ENCODE measurements at regions not wholly inside any gene's neighbourhood (a gene's known extent, or its start where the extent isn't known, plus 50 kb on each side); places are given as distances from the start of the nearest gene placed in this dataset.
"Not testable (repeated sequence)": the region's sequence is repeated elsewhere in the genome, so short reads cannot be mapped to it uniquely, and the experiment has no call there.

GRCh38 chr6:11327961-11328360 lies 95.5 kb upstream of the NEDD9 start:
- no peak for DNase-seq (ENCODE audit: low read depth in 2 of 2)

DNA sequence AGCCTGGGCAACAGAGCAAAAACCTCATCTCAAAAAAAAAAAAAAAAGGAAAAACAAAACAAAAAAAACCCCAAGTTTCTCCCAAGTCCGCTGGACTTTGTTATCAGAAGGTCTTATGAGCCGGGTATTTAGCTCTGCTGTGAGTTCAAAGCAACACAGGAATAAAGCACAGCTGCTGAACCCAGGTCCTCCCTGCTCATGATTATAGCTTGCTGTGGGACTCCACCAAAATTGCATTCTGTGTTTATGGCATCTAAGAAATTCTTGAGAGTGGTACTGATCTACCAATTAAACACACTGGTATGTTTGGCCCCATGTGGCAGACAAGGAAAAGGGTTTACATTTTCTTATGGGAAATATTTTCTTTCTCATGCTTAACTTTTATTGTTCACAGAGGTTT lies 93.6 kb upstream of the NEDD9 start:
- DNase-seq (ENCODE audit: low read depth in 2 of 2) = no peak

DNA sequence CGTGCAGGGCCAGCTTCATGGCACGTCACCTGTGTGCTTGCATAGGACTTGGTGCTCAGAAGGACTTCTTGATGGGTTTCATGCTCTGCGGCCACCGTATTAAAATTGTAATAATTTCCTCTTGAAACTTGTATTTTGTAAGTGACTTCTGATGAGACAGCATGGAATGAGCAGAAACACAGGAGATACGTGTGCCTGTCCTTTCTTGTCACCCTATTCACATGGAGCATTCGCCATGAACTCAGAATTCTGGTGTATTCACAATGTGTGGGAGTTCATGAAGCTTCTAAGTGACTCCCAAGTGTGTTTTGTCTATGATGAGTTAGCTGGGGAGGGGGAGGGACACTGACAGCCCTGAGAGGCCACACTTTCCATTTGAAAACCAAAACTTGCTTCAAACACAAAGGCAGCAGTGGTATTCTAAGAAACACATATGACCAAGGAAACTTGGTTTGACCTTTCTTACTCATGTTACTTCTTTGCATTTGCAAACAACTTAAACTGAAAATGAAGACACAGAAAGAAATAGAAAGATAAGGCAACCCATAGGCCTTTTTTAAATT lies 92.1 kb upstream of the NEDD9 start:
- DNase-seq (ENCODE audit: low read depth in 2 of 2) = peak; percentile 23 to 54

DNA sequence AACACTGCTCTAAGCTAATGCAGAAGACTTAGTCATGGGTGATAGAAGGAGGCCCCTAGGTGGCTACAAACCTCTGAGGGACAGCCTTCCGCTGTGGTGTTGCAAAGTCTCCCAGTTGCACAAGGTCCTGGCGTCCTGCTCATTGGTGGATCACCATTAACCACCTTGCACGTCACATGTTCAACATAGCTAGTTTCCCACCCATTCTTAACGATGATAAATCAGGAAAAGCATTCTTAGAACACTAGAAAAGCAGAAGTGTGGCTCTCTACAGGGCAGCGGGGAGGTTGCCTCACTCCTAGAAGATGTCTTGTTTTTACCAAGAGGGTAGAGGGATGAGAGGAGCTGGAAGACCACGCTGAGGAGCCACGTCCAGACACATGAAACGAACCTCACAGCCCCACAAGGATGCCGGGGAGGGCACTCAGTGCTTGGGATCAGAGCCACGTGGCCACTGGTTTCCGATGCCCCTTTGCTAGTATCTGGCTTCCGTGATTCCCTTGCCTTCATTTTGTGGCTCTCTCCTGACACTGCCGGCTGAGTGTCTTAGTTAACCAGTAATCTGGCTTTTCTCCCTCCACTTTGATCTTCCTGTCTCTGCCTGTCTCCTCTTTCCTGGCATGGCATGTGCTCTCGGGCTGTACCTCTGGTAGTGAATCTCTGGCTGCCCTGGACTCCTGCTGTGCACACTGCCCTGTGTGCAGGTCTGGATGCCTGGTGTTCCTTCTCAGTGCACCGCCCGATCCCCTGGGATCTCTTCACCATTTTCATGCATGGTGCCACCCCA lies 91.4 kb upstream of the NEDD9 start:
- DNase-seq (ENCODE audit: low read depth in 2 of 2) = no peak

GRCh38 chr6:11322252-11322885 lies 89.9 kb upstream of the NEDD9 start:
- no peak for DNase-seq (ENCODE audit: low read depth in 2 of 2)

DNA sequence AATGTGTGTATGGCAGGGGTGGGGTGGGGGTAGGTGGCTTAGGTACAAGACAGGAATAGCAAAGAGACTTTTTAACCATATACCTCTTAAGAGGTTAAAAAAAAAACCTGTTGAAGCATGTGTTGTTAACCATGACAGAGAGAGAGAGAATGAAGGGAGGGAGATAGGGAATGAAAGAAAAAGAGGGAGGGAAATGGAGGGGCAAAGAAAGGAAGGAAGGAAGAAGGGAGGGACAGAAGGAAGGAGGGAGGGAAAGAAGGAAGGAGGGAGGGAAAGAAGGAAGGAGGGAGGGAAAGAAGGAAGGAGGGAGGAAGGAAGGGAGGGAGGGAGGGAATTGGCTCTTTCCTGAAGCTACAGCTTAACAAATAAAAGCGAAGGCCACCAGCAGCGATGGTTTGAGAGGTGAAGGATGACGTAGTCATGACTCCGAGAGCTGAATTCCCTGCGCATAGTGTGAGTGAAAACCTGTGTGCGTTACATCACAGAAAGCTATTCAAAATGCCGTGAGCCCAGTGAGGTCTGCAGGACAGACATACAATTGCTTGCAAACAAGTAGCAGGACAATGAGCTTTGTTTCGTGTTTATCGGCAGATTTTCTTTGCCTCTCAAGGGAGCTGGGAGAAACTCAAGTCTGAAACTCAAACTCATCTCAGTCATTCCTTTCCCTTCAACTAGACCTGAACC lies 88.6 kb upstream of the NEDD9 start:
- DNase-seq (ENCODE audit: low read depth in 2 of 2) = no peak

GRCh38 chr6:11318835-11319813 lies 86.7 kb upstream of the NEDD9 start:
- DNase-seq (ENCODE audit: low read depth in 2 of 2) = no peak

- peak; percentile 46 to 52 for DNase-seq (ENCODE audit: low read depth in 2 of 2)
Observed at GRCh38 chr6:11317885-11318771, 85.7 kb upstream of the NEDD9 start.

DNA sequence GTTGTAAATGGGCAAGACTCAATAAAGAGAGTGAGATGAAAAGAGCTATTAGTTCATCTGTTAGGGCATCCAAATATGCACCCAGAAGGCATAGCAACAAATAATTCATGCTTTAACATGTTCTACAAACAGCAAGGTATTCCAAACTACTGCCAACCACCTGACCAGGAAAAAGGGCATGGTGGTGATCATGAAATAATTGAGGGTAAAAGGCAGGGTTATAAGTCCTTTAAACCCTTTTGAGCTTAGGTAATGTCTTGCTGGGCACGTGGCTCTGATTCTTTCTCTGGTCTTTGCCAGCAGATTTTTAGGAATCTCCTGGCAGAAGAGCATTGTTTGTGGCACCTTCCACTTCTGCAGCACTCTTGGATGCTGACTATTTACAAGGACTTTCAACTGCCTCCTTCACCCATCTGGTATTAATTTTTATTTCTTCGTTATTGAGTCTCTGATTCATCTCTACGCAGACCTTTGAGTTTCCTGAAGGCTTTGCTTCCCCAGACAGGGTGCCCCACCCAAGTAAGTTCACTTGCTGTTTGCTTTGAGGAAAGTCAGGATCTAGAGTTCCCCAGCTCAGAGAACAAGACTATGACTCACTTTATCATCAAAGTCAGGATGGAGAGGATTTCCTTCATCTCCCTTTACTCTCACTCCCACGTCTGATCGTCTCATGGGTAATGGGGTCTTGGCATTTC lies 83.4 kb upstream of the NEDD9 start:
- no peak for DNase-seq (ENCODE audit: low read depth in 2 of 2)

- no peak for DNase-seq (ENCODE audit: low read depth in 2 of 2)
Observed at GRCh38 chr6:11313207-11313606, 80.7 kb upstream of the NEDD9 start.

- DNase-seq (ENCODE audit: low read depth in 2 of 2) = no peak
Observed at GRCh38 chr6:11311970-11312369, 79.5 kb upstream of the NEDD9 start.

DNA sequence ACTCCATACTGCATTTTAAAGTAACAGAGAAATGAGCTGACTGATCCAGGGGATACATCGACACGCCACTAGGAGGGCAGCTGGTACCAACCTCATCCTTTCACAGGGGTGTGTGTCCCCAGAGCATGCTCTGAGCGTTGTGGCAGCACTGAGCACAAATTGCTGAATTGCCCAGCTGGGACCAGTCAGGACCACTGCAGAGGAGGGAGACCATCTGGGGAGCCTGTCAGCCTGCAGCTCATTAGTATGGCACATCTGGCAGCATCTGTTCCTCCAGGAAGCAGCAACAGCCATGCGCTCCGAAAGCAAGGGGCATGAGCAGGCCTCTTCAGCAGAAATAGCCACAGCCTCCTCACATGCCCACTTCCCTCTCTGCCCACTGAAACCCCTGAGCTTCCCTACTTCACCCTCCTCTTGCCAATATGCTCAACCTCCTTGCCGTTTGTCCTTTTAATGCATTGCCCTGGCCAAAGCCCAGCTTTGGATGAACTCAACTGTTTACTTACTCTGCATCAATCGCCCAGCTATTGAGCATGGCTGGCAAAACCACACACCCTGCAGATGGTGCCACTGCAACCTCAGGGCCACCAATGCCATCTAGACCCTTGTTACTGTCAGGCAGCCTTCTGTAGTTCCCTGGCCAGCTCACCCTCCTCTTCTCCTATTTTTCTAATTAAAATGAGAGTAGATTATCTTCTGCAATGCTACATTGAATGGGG lies 77.6 kb upstream of the NEDD9 start:
- DNase-seq (ENCODE audit: low read depth in 2 of 2) = no peak

DNA sequence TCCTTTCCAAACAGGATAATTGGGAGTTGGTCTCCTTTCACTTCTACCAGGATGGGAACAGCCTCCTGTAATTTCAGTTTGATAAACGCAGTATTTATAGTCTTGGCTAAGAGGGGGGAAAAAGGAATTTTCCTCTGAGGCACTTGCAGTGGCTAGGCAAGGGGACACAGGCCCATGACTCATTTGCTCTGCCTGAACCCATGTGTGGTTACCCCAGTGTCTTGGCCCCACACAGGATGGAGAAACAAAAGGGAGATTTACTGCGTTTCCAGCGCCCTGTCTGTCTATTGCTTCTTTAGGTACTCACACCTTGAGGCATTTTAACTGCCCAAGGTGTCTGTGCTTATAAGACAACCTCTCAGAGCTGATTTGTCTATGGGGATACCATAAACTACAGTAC lies 74.8 kb upstream of the NEDD9 start:
- no peak for DNase-seq (ENCODE audit: low read depth in 2 of 2)

GRCh38 chr6:11304946-11305345 lies 72.5 kb upstream of the NEDD9 start:
- no peak for DNase-seq (ENCODE audit: low read depth in 2 of 2)

GRCh38 chr6:11299876-11300428 lies 67.5 kb upstream of the NEDD9 start:
- not testable (repeated sequence) for DNase-seq (ENCODE audit: low read depth in 2 of 2)

- not testable (repeated sequence) for DNase-seq (ENCODE audit: low read depth in 2 of 2)
Observed at GRCh38 chr6:11299421-11299784, 66.9 kb upstream of the NEDD9 start.

GRCh38 chr6:11298651-11299420 lies 66.4 kb upstream of the NEDD9 start:
- no peak for DNase-seq (ENCODE audit: low read depth in 2 of 2)

GRCh38 chr6:11297376-11297729 lies 64.9 kb upstream of the NEDD9 start:
- no peak for DNase-seq (ENCODE audit: low read depth in 2 of 2)
